Sigmoid colon (tissue), 4 donors: ENCODE measurements at regions not wholly inside any gene's neighbourhood (a gene's known extent, or its start where the extent isn't known, plus 50 kb on each side); places are given as distances from the start of the nearest gene placed in this dataset.

Source experiments
- CTCF ChIP-seq, 4 experiments: fragments of 450-650 bp in 3 of 4; fragments of 200-600 bp in 1 of 4; IDR thresholded peaks; one replicate each; pipeline ENCODE4 v1.5.1; 2016 to 2019; ENCODE audit warnings: antibody characterized with exemption in 4 of 4, mild to moderate bottlenecking in 3 of 4, moderate library complexity in 2 of 4
- EP300 ChIP-seq, 4 donors: sonication (generic); formaldehyde crosslinking; IDR thresholded peaks; one replicate each; pipeline ENCODE4 v1.6.1; 2017; ENCODE audit warnings: antibody characterized with exemption in 4 of 4

GRCh38 chr9:94174164-94174563 is 84.9 kb upstream of the ZNF169 start:
- TF ChIP-seq CTCF (IDR thresholded peaks at IDR 0.05) (no peak), EP300 (IDR thresholded peaks at IDR 0.05) (no peak)
